Bronchial epithelial cell (primary cell): ENCODE measurements at regions not wholly inside any gene's neighbourhood (a gene's known extent, or its start where the extent isn't known, plus 50 kb on each side); places are given as distances from the start of the nearest gene placed in this dataset.

Experiments used
- DNase-seq: peaks from one replicate; pipeline ENCODE4 v3.0.0-alpha.2; 2010; ENCODE audit warnings: low read depth
- FAIRE-seq: peaks from 2 replicates; lab custom pipeline; 2011; peaks lifted over from hg19 to GRCh38; lab: Jason Lieb, UNC
- H3K27me3 ChIP-seq: 2 replicates; pipeline ENCODE4 v1.5.1; 2011; ENCODE audit warnings: low read length; ENCODE audit not compliant: control insufficient read depth, insufficient read depth
- H3K36me3 ChIP-seq: 2 replicates; pipeline ENCODE4 v1.5.1; 2011; ENCODE audit warnings: low read length; ENCODE audit not compliant: control insufficient read depth, insufficient read depth
- H3K4me3 ChIP-seq: 2 replicates; pipeline ENCODE4 v1.5.1; 2011; ENCODE audit warnings: mild to moderate bottlenecking, low read depth, low read length, control low read depth
- CTCF ChIP-seq: IDR thresholded peaks from 2 replicates; pipeline ENCODE4 v1.5.1; 2011; ENCODE audit warnings: mild to moderate bottlenecking, moderate library complexity, low read length, control low read depth, inconsistent platforms; ENCODE audit not compliant: insufficient read depth, severe bottlenecking

- Histone ChIP-seq H3K27me3 (no peaks in the 10 kb centered on the region), H3K36me3 (no peaks in the 10 kb centered on the region), H3K4me3 (no peak overlapping the region)
- DNase-seq (no peak), FAIRE-seq (no peak)
- TF ChIP-seq CTCF, result no peak
Measured at GRCh38 chr2:59560769-59561168, 992.7 kb downstream of the BCL11A start.

GRCh38 chr2:59540864-59541263 is 1012.6 kb downstream of the BCL11A start:
- no peak overlapping the region for H3K4me3 ChIP-seq
- DNase-seq, result no peak
- H3K36me3 ChIP-seq, result no peaks in the 10 kb centered on the region
- H3K27me3 ChIP-seq, result no peaks in the 10 kb centered on the region
- no peak for FAIRE-seq
- no peak for TF ChIP-seq CTCF

- no peak for TF ChIP-seq CTCF
- FAIRE-seq (no peak), DNase-seq (no peak)
- no peaks in the 10 kb centered on the region for H3K27me3 ChIP-seq
- H3K36me3 ChIP-seq, result no peaks in the 10 kb centered on the region
- H3K4me3 ChIP-seq, result no peak overlapping the region
Measured at GRCh38 chr2:59538398-59538911, 1015.0 kb downstream of the BCL11A start.

GRCh38 chr2:59532808-59533207 is 1020.6 kb downstream of the BCL11A start:
- Histone ChIP-seq H3K4me3 (no peak overlapping the region), H3K27me3 (no peaks in the 10 kb centered on the region), H3K36me3 (no peaks in the 10 kb centered on the region)
- DNase-seq (no peak), FAIRE-seq (no peak)
- TF ChIP-seq CTCF, result no peak

- TF ChIP-seq CTCF, result no peak
- Histone ChIP-seq H3K27me3 (no peaks in the 10 kb centered on the region), H3K36me3 (no peaks in the 10 kb centered on the region), H3K4me3 (no peak overlapping the region)
- DNase-seq (no peak), FAIRE-seq (no peak)
Measured at GRCh38 chr2:59530258-59530657, 1023.2 kb downstream of the BCL11A start.

GRCh38 chr2:59529726-59530125 is 1023.7 kb downstream of the BCL11A start:
- no peak for FAIRE-seq
- Histone ChIP-seq H3K36me3 (no peaks in the 10 kb centered on the region), H3K27me3 (no peaks in the 10 kb centered on the region), H3K4me3 (no peak overlapping the region)
- no peak for DNase-seq
- TF ChIP-seq CTCF, result no peak
